Kidney (tissue), 13 donors: ENCODE measurements at regions not wholly inside any gene's neighbourhood (a gene's known extent, or its start where the extent isn't known, plus 50 kb on each side); places are given as distances from the start of the nearest gene placed in this dataset.

Experiments
- DNase-seq, 5 donors: peaks; one replicate each; pipeline ENCODE4 v3.0.0-alpha.2; 2013 to 2020
- FAIRE-seq: peaks from 2 replicates; lab custom pipeline; 2012; peaks lifted over from hg19 to GRCh38; lab: Jason Lieb, UNC
- H3K27ac ChIP-seq, 2 donors: one replicate each; pipeline ENCODE4 v1.7.0; 2013; ENCODE audit warnings: low read depth in 2 of 2, low read length in 2 of 2, inconsistent platforms in 1 of 2
- H3K27me3 ChIP-seq: one replicate; pipeline ENCODE4 v1.7.1; 2013; ENCODE audit warnings: low read length, inconsistent platforms; ENCODE audit not compliant: control insufficient read depth, insufficient read depth
- H3K36me3 ChIP-seq, 3 donors: one replicate each; pipeline versions ENCODE4 v1.7.0 to v1.7.1; 2013; ENCODE audit warnings: low read length in 3 of 3, control low read depth in 1 of 3, inconsistent platforms in 1 of 3; ENCODE audit not compliant: insufficient read depth in 3 of 3, control insufficient read depth in 2 of 3
- H3K4me1 ChIP-seq, 3 donors: one replicate each; pipeline versions ENCODE4 v1.7.0 to v1.7.1; 2013; ENCODE audit warnings: low read length in 3 of 3, inconsistent platforms in 1 of 3, low read depth in 1 of 3; ENCODE audit not compliant: control insufficient read depth in 2 of 3, insufficient read depth in 2 of 3
- H3K4me3 ChIP-seq, 3 donors: one replicate each; pipeline versions ENCODE4 v1.7.0 to v1.8.1; 2013; ENCODE audit warnings: low read length in 3 of 3, control low read depth in 1 of 3, inconsistent platforms in 1 of 3
- H3K9ac ChIP-seq, 3 donors: one replicate each; pipeline versions ENCODE4 v1.7.0 to v1.7.1; 2013; ENCODE audit warnings: low read length in 3 of 3, control low read depth in 1 of 3, inconsistent platforms in 1 of 3
- H3K9me3 ChIP-seq, 3 donors: one replicate each; pipeline versions ENCODE4 v1.7.0 to v1.7.1; 2013; ENCODE audit warnings: low read length in 3 of 3, control low read depth in 1 of 3, inconsistent platforms in 1 of 3; ENCODE audit not compliant: control insufficient read depth in 2 of 3, insufficient read depth in 1 of 3
- intact Hi-C: fragments of 100-400 bp; cut with DNase I; formaldehyde crosslinking; loops from one replicate; pipeline ENCODE4 v1.11.1; 2022
- TF ChIP-seq, protein P1 (sequence below): IDR thresholded peaks from 3 replicates; pipeline ENCODE4 v1.5.1; 2012; ENCODE audit warnings: mild to moderate bottlenecking, moderate library complexity, borderline replicate concordance; ENCODE audit not compliant: insufficient read depth; ENCODE audit errors: extremely low read depth
- donor health status: control.
- donor health status: control.
- donor health status: control.
- donor health status: control.
- donor health status: control.
- donor health status: DM: yes; HTN: yes; CAD: no.
- donor health status: Normal renal cell carcinoma (clear cell type).

DNA sequence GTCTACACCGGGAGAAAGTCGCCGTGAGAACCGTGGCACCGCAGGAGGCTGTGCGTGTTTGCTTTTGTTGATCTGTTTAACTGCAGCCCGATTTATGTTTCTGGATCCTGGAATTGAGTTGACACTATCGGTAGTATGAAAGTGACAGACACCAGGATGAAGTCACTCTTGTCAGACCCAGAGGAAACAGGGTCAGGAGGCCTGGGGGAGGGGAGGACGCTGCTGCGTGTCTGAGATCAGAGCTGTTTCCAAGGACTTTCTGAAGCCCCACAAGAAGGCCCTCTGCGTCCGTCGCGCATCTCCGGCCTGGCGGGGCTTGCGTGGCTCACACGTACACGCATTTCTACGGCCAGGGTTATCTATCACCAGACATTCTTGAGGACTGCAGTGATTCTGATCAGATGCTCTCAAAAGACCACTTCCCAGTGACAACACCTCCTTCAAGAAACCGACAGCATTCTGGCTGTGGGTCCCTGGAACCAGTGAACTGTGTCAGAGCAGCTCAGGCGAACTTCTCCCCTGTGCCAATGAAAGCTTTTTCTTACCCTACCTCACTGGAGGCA lies 263.4 kb downstream of the ADGRD1 start:
- intact Hi-C loops: no loop called here
- H3K4me1 ChIP-seq: peaks cover 0 to 7% (median 0%) of the 10 kb centered on the region in 3 donors
- peaks cover 0 to 2% (median 0%) of the 10 kb centered on the region in 3 donors for H3K9me3 ChIP-seq
- no peak overlapping the region for H3K4me3 ChIP-seq
- H3K36me3 ChIP-seq: no peaks in the 10 kb centered on the region
- TF ChIP-seq, protein P1, sequence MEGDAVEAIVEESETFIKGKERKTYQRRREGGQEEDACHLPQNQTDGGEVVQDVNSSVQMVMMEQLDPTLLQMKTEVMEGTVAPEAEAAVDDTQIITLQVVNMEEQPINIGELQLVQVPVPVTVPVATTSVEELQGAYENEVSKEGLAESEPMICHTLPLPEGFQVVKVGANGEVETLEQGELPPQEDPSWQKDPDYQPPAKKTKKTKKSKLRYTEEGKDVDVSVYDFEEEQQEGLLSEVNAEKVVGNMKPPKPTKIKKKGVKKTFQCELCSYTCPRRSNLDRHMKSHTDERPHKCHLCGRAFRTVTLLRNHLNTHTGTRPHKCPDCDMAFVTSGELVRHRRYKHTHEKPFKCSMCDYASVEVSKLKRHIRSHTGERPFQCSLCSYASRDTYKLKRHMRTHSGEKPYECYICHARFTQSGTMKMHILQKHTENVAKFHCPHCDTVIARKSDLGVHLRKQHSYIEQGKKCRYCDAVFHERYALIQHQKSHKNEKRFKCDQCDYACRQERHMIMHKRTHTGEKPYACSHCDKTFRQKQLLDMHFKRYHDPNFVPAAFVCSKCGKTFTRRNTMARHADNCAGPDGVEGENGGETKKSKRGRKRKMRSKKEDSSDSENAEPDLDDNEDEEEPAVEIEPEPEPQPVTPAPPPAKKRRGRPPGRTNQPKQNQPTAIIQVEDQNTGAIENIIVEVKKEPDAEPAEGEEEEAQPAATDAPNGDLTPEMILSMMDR: no peak
- H3K27ac ChIP-seq: no peak overlapping the region
- FAIRE-seq: no peak
- DNase-seq: peak in 4 of 5 donors; percentile 42 to 67 (median 48)
- H3K9ac ChIP-seq: no peak overlapping the region
- no peaks in the 10 kb centered on the region for H3K27me3 ChIP-seq

DNA sequence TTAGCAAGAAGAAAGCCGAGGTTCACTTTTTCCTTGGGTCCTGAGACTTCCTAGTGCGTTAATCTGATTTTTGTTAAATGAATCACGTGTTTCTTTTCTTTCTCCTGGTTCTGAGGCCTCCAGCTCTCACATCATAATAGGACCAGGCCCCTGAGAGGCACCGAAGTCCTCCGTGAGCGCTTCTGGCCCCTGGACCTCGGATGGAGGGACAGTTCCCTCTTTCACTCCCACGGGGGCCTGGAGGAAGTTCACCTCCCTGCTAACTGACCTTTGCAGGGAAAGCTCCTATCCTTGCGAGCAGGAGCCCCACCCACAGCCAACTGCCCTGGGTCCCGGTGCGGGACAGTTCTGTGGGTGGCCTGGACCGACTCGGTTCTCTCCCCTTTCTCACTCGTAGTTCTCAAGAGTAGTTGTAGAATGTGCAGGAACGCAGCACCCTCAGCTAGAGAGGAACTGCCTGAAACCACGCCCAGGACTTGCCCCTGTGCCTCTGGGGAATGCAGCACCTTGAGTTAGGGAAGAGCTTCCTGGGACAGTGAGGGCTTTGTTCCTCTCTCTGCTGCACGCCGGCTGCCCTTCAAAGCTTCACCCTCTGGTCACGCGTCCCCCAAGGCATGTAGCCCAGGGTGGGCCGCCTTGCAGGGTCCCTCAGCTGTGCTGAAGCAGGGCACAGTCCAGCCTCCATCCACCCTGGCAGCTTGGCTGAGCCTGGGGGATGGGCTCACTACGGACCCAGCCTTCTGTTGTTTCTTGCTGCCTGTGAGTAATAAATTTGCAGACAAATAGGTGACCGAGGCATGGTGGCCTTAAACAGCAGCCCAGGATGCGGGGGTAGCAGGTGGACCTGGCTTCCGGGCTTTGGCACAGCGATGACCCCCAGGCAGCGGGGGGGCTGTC lies 264.6 kb downstream of the ADGRD1 start:
- Histone ChIP-seq H3K4me3 (no peak overlapping the region), H3K27me3 (no peaks in the 10 kb centered on the region), H3K9me3 (no peaks in the 10 kb centered on the region), H3K36me3 (no peaks in the 10 kb centered on the region), H3K4me1 (peaks cover 0 to 11% (median 3%) of the 10 kb centered on the region in 3 donors), H3K9ac (no peak overlapping the region), H3K27ac (peak overlapping the region in 1 of 2 donors; percentile 53)
- no peak for FAIRE-seq
- DNase-seq: peak; percentile 86 to 92 (median 89)
- TF ChIP-seq, protein P1: no peak
- intact Hi-C loops: no loop called here

DNA sequence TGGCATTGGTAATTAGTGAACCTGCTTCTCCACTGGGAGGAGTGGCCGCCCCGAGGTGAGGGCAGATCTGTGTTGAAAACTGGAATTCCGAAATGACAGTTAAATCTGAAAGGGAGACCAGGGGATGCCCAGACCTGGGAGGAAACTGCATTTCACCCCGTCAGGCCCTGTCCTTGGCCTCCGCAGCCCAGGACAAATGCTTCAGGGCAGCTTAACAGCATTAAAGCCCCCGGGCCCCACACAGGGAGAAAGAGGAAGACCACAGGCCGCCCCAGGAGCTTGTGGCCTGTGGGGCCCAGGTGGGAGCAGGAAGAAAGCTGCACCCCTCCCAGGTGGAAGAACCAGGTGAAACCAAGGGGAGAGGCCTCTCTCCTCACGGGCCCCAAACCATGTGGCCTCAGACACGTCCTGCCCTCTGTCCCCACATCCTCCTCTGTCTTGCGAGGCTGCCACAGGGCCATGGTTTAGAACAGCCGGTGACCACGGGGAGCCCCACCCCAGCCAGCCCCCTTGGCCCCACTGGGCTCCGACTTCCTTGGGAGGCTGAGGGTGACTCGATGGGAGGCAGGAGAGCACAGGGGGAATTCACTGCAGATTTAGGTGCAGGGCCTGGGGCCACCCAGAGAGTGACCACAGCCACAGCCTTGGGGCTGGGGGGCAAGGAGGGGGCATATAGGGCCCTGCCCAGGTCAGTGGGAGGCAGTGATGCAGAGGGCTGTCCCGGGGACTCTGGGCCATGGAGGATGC lies 265.4 kb downstream of the ADGRD1 start:
- no peak overlapping the region for H3K4me3 ChIP-seq
- DNase-seq: no peak
- no peak for FAIRE-seq
- H3K27me3 ChIP-seq: no peaks in the 10 kb centered on the region
- TF ChIP-seq, protein P1: no peak
- peak overlapping the region in 1 of 2 donors; percentile 53 for H3K27ac ChIP-seq
- H3K9me3 ChIP-seq: no peaks in the 10 kb centered on the region
- intact Hi-C loops: no loop called here
- peaks cover 0 to 11% (median 3%) of the 10 kb centered on the region in 3 donors for H3K4me1 ChIP-seq
- H3K9ac ChIP-seq: no peak overlapping the region
- H3K36me3 ChIP-seq: no peaks in the 10 kb centered on the region
